Activated naive CD4-positive, alpha-beta T cell treated with anti-CD3 and anti-CD28 coated beads for 36 hours (primary cell): ENCODE measurements at regions not wholly inside any gene's neighbourhood (a gene's known extent, or its start where the extent isn't known, plus 50 kb on each side); places are given as distances from the start of the nearest gene placed in this dataset.
"Not testable (repeated sequence)": the region's sequence is repeated elsewhere in the genome, so short reads cannot be mapped to it uniquely, and the experiment has no call there.

Source experiments
- CTCF ChIA-PET: fragments of 350-600 bp; sonication (Branson Sonifier 250); formaldehyde crosslinking; loops from one replicate; lab custom pipeline; 2021; ENCODE audit warnings: antibody characterized with exemption; lab: Charles Lee
- DNase-seq: peaks from one replicate; pipeline ENCODE4 v3.0.0-alpha.2; 2020
- H3K27ac Mint-ChIP-seq: one replicate; pipeline ENCODE4 v1.8.0; 2021; ENCODE audit warnings: mild to moderate bottlenecking, mixed read lengths
- H3K27me3 Mint-ChIP-seq: one replicate; pipeline ENCODE4 v1.8.0; 2021; ENCODE audit warnings: low read depth, mixed read lengths
- H3K36me3 Mint-ChIP-seq: one replicate; pipeline ENCODE4 v1.8.0; 2021; ENCODE audit warnings: low read depth, mixed read lengths
- H3K4me1 Mint-ChIP-seq: one replicate; pipeline ENCODE4 v1.8.0; 2021; ENCODE audit warnings: low read depth, mixed read lengths
- H3K4me3 Mint-ChIP-seq: one replicate; pipeline ENCODE4 v1.8.0; 2021; ENCODE audit warnings: mild to moderate bottlenecking, moderate library complexity, mixed read lengths
- H3K9me3 Mint-ChIP-seq: one replicate; pipeline ENCODE4 v1.8.0; 2021; ENCODE audit warnings: mixed read lengths
- intact Hi-C: fragments of 100-400 bp; cut with micrococcal nuclease; formaldehyde crosslinking; loops from one replicate; pipeline ENCODE4 v1.15.1; 2023

- Mint-ChIP-seq H3K27ac (no peak overlapping the region), H3K4me3 (no peak overlapping the region), H3K4me1 (no peaks in the 10 kb centered on the region), H3K9me3 (no peaks in the 10 kb centered on the region), H3K36me3 (no peaks in the 10 kb centered on the region), H3K27me3 (no peaks in the 10 kb centered on the region)
- intact Hi-C loops: no loop called here
- DNase-seq: no peak
- CTCF ChIA-PET: no interaction called here
Measured at GRCh38 chr18:1825296-1825695, 746.0 kb downstream of the METTL4 start.

- no peak for DNase-seq
Measured at GRCh38 chr18:1840878-1841277, 730.4 kb downstream of the METTL4 start.

DNA sequence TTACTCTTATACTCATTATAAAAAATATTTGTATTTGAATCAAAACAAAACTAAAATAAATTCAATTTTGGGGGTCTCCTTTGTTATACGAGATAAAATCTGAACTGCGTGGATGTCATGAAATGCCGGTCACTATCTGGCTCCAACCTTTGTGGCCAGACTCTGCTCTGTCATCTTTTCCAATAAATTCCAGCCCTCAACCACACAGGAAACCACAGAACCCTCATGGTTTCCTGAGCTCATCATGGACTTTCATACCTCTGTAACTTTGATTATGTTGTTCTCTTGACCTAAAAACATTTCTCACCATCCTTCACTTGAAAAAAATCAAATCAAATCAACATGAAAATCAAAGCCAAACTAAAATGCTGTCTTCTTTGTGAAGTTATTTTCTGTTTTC, 724.7 kb downstream of the METTL4 start:
- Mint-ChIP-seq H3K27ac (no peak overlapping the region), H3K36me3 (no peaks in the 10 kb centered on the region), H3K9me3 (no peaks in the 10 kb centered on the region), H3K4me1 (no peaks in the 10 kb centered on the region), H3K4me3 (no peak overlapping the region), H3K27me3 (no peaks in the 10 kb centered on the region)
- intact Hi-C loops: no loop called here
- no peak for DNase-seq
- CTCF ChIA-PET: no interaction called here

More at GRCh38 chr18:1840878-1841277, 730.4 kb downstream of the METTL4 start:
- CTCF ChIA-PET: no interaction called here
- intact Hi-C loops: no loop called here
- Mint-ChIP-seq H3K4me3 (no peak overlapping the region), H3K9me3 (no peaks in the 10 kb centered on the region), H3K27me3 (no peaks in the 10 kb centered on the region), H3K36me3 (no peaks in the 10 kb centered on the region), H3K4me1 (no peaks in the 10 kb centered on the region), H3K27ac (no peak overlapping the region)

DNA sequence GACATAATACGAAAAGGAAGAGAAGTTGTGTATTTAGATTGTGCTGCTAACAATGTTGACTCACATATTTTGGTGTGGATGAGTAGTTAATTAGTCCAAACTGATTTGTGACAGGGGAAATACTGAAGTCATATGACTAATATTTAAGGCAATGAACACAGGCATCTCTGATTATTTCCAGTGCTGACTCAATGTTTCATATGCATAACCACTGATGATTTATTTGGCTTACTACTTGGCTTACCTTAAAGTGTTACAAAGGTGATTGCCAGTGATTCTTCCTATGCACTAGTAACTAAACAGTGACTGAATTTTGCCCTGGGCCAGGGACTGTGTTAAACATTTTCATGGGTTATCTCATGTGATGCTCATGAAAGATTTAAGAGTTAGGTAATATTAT, 722.6 kb downstream of the METTL4 start:
- Mint-ChIP-seq H3K27me3 (peaks cover 4% of the 10 kb centered on the region), H3K36me3 (no peaks in the 10 kb centered on the region), H3K4me1 (no peaks in the 10 kb centered on the region), H3K9me3 (peaks cover 4% of the 10 kb centered on the region), H3K4me3 (no peak overlapping the region), H3K27ac (no peak overlapping the region)
- CTCF ChIA-PET: no interaction called here
- DNase-seq: no peak
- intact Hi-C loops: no loop called here

DNA sequence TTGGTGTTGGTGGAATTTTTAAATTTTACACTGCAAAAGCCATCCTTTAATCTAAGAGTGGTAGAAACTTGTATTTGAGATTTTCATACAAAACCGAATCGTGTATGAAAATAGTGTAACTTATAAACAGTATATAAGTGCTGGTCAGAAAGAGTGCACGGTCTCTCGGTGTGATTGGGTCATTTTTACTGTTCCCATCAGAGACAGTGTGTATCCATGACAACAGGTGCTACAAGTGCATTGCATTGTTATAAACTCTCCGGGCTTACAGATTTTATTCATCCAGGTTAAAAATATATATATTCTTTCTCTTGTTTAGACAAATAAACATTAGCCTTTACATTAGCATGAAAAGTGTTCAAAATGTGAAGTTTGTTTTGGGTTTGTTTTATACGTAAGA, 721.9 kb downstream of the METTL4 start:
- no peak for DNase-seq
- intact Hi-C loops: no loop called here
- Mint-ChIP-seq H3K4me1 (no peaks in the 10 kb centered on the region), H3K9me3 (peaks cover 4% of the 10 kb centered on the region), H3K36me3 (no peaks in the 10 kb centered on the region), H3K27ac (no peak overlapping the region), H3K27me3 (peaks cover 4% of the 10 kb centered on the region), H3K4me3 (no peak overlapping the region)
- CTCF ChIA-PET: no interaction called here

DNA sequence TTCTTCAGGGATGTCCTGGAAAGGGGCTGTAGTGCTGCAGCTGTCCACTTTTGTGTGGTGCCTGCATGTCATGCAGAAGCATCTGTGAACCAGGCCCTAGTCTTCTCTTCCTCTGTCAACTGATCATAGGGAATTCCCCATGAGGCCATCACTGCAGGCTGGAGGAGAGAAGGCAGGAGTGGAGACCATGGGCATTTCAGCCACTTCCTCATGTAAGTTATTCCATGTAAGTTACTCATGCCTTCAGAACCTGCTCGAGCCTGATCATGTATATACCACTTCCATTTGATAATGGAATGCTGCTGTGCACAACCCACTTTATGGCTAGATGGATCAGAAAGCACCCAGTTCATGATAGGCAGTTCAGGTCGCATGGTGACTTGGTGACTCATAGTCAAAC, 714.0 kb downstream of the METTL4 start:
- H3K4me3 Mint-ChIP-seq, H3K9me3 Mint-ChIP-seq, H3K27ac Mint-ChIP-seq, H3K36me3 Mint-ChIP-seq, DNase-seq, H3K4me1 Mint-ChIP-seq, intact Hi-C loops, CTCF ChIA-PET, H3K27me3 Mint-ChIP-seq: not testable (repeated sequence)

- Mint-ChIP-seq H3K27ac (no peak overlapping the region), H3K4me3 (no peak overlapping the region), H3K36me3 (no peaks in the 10 kb centered on the region), H3K27me3 (no peaks in the 10 kb centered on the region), H3K4me1 (no peaks in the 10 kb centered on the region), H3K9me3 (no peaks in the 10 kb centered on the region)
- DNase-seq: no peak
- CTCF ChIA-PET: no interaction called here
- intact Hi-C loops: no loop called here
Measured at GRCh38 chr18:1861473-1861872, 709.8 kb downstream of the METTL4 start.

DNA sequence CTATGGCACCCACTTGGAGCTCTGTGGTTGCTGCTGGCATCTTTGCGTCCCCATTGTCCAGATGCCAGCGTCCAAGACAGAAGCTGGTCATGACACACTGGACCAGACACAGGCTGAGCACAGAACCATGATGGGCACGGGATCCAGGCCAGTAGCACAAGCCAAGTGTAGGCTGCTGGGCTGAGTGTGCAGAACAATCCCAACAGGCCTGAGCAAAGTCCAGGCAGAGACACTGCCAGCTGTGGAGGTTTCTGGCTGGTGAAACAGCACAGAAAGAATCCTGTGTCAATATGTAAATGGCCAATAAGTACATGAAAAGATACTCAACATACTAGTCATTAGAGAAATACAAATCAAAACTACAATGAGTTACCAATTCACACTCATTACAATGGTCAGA, 705.4 kb downstream of the METTL4 start:
- Mint-ChIP-seq H3K4me3 (no peak overlapping the region), H3K9me3 (no peaks in the 10 kb centered on the region), H3K4me1 (no peaks in the 10 kb centered on the region), H3K27ac (no peak overlapping the region), H3K27me3 (no peaks in the 10 kb centered on the region), H3K36me3 (no peaks in the 10 kb centered on the region)
- intact Hi-C loops: no loop called here
- DNase-seq: no peak
- CTCF ChIA-PET: no interaction called here

GRCh38 chr18:1872274-1872673, 699.0 kb downstream of the METTL4 start:
- intact Hi-C loops: no loop called here
- no peaks in the 10 kb centered on the region for H3K9me3 Mint-ChIP-seq
- H3K36me3 Mint-ChIP-seq: no peaks in the 10 kb centered on the region
- no peaks in the 10 kb centered on the region for H3K27me3 Mint-ChIP-seq
- no peak overlapping the region for H3K4me3 Mint-ChIP-seq
- DNase-seq: no peak
- CTCF ChIA-PET: no interaction called here
- no peaks in the 10 kb centered on the region for H3K4me1 Mint-ChIP-seq
- no peak overlapping the region for H3K27ac Mint-ChIP-seq

DNA sequence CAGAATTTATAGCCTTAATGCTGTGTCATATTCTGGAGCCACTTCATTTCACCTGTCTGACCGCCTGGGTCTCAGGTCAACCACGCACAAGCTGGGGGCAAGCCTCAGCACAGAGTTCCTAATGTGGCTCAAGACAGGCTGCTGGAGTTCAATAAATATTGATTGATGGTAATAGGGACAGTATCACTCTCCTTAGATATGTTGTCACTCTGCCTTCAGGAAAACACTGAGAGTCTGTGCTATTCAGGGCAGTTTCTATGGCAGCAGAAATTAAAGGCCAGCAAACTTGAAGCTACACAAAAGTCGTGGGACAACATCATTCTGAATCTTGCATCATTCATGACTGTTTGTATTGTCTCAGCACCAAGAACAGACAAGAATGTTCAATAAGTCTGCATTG, 696.1 kb downstream of the METTL4 start:
- Mint-ChIP-seq H3K4me3 (no peak overlapping the region), H3K9me3 (no peaks in the 10 kb centered on the region), H3K27me3 (no peaks in the 10 kb centered on the region), H3K27ac (no peak overlapping the region), H3K4me1 (no peaks in the 10 kb centered on the region), H3K36me3 (no peaks in the 10 kb centered on the region)
- no peak for DNase-seq
- CTCF ChIA-PET: no interaction called here
- intact Hi-C loops: no loop called here

DNA sequence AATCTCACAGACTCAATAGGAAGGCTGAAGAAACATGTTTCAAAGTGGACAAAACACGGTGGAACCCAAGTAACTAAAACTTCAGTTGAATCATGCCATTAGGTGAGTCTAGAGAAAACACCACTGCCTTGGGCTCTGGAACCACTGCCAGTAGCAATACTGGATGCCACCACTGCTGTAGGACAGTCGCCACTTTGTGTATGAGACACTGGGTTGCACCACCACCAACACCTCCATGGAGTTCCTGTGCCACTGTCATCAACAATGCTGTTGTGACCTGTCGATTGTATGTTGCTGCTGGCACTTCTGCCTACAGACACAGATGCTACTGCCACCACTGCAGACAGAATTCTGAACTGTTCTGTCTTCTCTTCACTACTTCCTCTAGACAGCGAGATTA, 686.7 kb downstream of the METTL4 start:
- intact Hi-C loops: no loop called here
- CTCF ChIA-PET: no interaction called here
- Mint-ChIP-seq H3K9me3 (no peaks in the 10 kb centered on the region), H3K4me1 (no peaks in the 10 kb centered on the region), H3K27ac (no peak overlapping the region), H3K27me3 (no peaks in the 10 kb centered on the region), H3K36me3 (no peaks in the 10 kb centered on the region), H3K4me3 (no peak overlapping the region)
- DNase-seq: no peak

- CTCF ChIA-PET: no interaction called here
- Mint-ChIP-seq H3K27ac (no peak overlapping the region), H3K9me3 (no peaks in the 10 kb centered on the region), H3K4me1 (no peaks in the 10 kb centered on the region), H3K4me3 (no peak overlapping the region), H3K36me3 (no peaks in the 10 kb centered on the region), H3K27me3 (no peaks in the 10 kb centered on the region)
- intact Hi-C loops: no loop called here
- no peak for DNase-seq
Measured at GRCh38 chr18:1891641-1892040, 679.7 kb downstream of the METTL4 start.

DNA sequence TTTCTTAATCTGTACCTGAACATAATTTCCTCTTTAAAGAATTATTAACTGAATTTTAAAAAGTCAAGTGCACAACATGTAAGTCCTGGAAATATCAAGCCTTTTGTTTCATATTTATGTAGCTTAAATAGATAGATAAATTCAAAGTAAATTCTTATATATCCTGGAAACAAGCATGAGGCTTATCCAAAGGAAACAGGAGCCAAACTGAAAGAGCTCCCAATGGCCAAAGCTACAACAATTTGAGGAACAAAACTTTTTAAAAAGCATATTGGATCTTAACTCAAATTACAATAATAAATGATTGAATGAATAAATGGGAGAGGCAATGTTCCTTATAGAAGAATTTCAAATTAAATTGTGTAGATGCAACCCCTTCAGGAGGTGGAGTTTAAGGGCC, 679.1 kb downstream of the METTL4 start:
- no peaks in the 10 kb centered on the region for H3K27me3 Mint-ChIP-seq
- no peak overlapping the region for H3K4me3 Mint-ChIP-seq
- no peak overlapping the region for H3K27ac Mint-ChIP-seq
- CTCF ChIA-PET: no interaction called here
- H3K4me1 Mint-ChIP-seq: no peaks in the 10 kb centered on the region
- H3K36me3 Mint-ChIP-seq: no peaks in the 10 kb centered on the region
- intact Hi-C loops: no loop called here
- no peaks in the 10 kb centered on the region for H3K9me3 Mint-ChIP-seq
- DNase-seq: no peak
